Keratinocyte (primary cell): ENCODE measurements at regions not wholly inside any gene's neighbourhood (a gene's known extent, or its start where the extent isn't known, plus 50 kb on each side); places are given as distances from the start of the nearest gene placed in this dataset.

Experiments
- EZH2 ChIP-seq: IDR thresholded peaks from one replicate; pipeline ENCODE4 v1.6.1; 2012; ENCODE audit warnings: inconsistent platforms, mild to moderate bottlenecking, low read length, moderate library complexity
- TF ChIP-seq, protein P1 (sequence below), 3 experiments: IDR thresholded peaks in 1 of 3; conservative IDR thresholded peaks in 1 of 3; optimal IDR thresholded peaks in 1 of 3; 2 replicates in 2 of 3; 3 replicates in 1 of 3; pipeline versions ENCODE3 to v1.5.1; 2011; ENCODE audit warnings: low read length in 3 of 3, mild to moderate bottlenecking in 3 of 3, moderate library complexity in 2 of 3, control low read depth in 1 of 3, inconsistent platforms in 1 of 3; ENCODE audit not compliant: insufficient read depth in 2 of 3; ENCODE audit errors: extremely low read depth in 1 of 3

DNA sequence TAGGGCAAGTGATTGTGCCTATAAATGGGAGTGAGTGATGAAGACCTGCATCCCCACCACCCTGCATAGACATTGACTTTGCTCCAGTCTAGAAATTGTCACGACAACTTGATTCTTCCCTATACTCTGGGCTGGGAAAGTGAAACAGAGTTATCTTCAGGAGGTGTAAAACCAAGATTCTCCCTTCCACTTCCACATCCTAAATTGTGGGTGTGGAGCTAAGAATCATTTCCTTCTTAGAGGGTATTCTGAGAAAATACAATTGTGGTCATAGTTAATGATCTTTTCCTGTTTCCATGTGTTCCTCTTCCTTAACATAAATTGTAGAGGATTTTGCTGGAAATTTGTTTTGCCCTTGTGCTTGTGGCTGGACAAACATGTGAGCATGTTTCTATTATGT lies 96.8 kb upstream of the PJA2 start:
- TF ChIP-seq, protein P1, sequence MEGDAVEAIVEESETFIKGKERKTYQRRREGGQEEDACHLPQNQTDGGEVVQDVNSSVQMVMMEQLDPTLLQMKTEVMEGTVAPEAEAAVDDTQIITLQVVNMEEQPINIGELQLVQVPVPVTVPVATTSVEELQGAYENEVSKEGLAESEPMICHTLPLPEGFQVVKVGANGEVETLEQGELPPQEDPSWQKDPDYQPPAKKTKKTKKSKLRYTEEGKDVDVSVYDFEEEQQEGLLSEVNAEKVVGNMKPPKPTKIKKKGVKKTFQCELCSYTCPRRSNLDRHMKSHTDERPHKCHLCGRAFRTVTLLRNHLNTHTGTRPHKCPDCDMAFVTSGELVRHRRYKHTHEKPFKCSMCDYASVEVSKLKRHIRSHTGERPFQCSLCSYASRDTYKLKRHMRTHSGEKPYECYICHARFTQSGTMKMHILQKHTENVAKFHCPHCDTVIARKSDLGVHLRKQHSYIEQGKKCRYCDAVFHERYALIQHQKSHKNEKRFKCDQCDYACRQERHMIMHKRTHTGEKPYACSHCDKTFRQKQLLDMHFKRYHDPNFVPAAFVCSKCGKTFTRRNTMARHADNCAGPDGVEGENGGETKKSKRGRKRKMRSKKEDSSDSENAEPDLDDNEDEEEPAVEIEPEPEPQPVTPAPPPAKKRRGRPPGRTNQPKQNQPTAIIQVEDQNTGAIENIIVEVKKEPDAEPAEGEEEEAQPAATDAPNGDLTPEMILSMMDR (optimal IDR thresholded peaks at IDR 0.05 in 1 of 3, IDR thresholded peaks at IDR 0.05 in 1 of 3, conservative IDR thresholded peaks at IDR 0.05 in 1 of 3; ENCODE audit: extremely low read depth in 1 of 3, insufficient read depth in 2 of 3, low read length in 3 of 3): no peak
- TF ChIP-seq EZH2: no peak
